ENCODE measurements at regions not wholly inside any gene's neighbourhood (a gene's known extent, or its start where the extent isn't known, plus 50 kb on each side); places are given as distances from the start of the nearest gene placed in this dataset.

- ChIA-PET CTCF (no interaction called here), SMC1A (ENCODE audit: uncharacterized antibody, unreplicated experiment) (no interaction called here)
- BruUV-seq (replicated peaks) = no TSS peak
Measured at GRCh38 chr12:124376435-124376834, 81.5 kb downstream of the RFLNA start.

More at GRCh38 chr12:124376435-124376834, 81.5 kb downstream of the RFLNA start:
- in situ Hi-C loops (cut with MboI) (no loop called here), intact Hi-C loops (cut with micrococcal nuclease; ENCODE audit: unreplicated experiment) (no loop called here)
- Histone ChIP-seq H3K27me3 (replicated peaks in 1 of 2; ENCODE audit: control insufficient read depth in 2 of 2, insufficient read depth in 2 of 2, low read length in 1 of 2) (no peaks in the 10 kb centered on the region), H3K4me2 (ENCODE audit: control insufficient read depth, insufficient read depth) (no peak overlapping the region), H3K27ac (ENCODE audit: control insufficient read depth, insufficient read depth) (no peak overlapping the region), H4K20me1 (ENCODE audit: control insufficient read depth, insufficient read depth) (peaks cover 4% of the 10 kb centered on the region; the same call in 1 of the 2 replicates), H3K79me2 (ENCODE audit: control insufficient read depth, insufficient read depth, low read length) (no peaks in the 10 kb centered on the region), H3K4me1 (ENCODE audit: control insufficient read depth, insufficient read depth, low read length) (no peaks in the 10 kb centered on the region), H3K9me3 (replicated peaks; ENCODE audit: control insufficient read depth, insufficient read depth, low read length) (no peaks in the 10 kb centered on the region), H3K36me3 (ENCODE audit: control insufficient read depth in 2 of 2, insufficient read depth in 2 of 2, low read length in 1 of 2) (peaks cover 3 to 14% of the 10 kb centered on the region in 2 experiments; a peak in 3 of 4 replicates), H3K4me3 (no peak overlapping the region), H3K9ac (ENCODE audit: control insufficient read depth, insufficient read depth, low read length) (no peak overlapping the region), H2AFZ (ENCODE audit: control insufficient read depth, low read depth, low read length) (no peak overlapping the region)
- no peak for DNase-seq (ENCODE audit: low read depth, low spot score)
- no peak for FAIRE-seq
- ChIA-PET RAD21 (ENCODE audit: unreplicated experiment) (no interaction called here), POLR2A (no interaction called here)
- TF ChIP-seq EP300 (IDR thresholded peaks at IDR 0.05; ENCODE audit: borderline replicate concordance in 1 of 2, control insufficient read depth in 1 of 2, low read depth in 2 of 2, low read length in 2 of 2) = no peak
- no peak for TF ChIP-seq SRF (IDR thresholded peaks at IDR 0.05; ENCODE audit: low read depth in 2 of 2, low read length in 2 of 2)
- TF ChIP-seq REST (IDR thresholded peaks at IDR 0.05; ENCODE audit: low read depth, low read length) = no peak
- TF ChIP-seq NR2C1 (IDR thresholded peaks at IDR 0.05) = no peak
- no peak for TF ChIP-seq NKRF (conservative IDR thresholded peaks at IDR 0.05)
- no peak for TF ChIP-seq POLR2AphosphoS5 (IDR thresholded peaks at IDR 0.05; ENCODE audit: low read length)
- TF ChIP-seq HSF1 (IDR thresholded peaks at IDR 0.05; ENCODE audit: low read depth, low read length) = no peak
- TF ChIP-seq IKZF1 (conservative IDR thresholded peaks at IDR 0.05) = no peak
- TF ChIP-seq JUND (IDR thresholded peaks at IDR 0.05; ENCODE audit: low read depth, low read length) = no peak
- no peak for TF ChIP-seq ZSCAN29 (IDR thresholded peaks at IDR 0.05)
- no peak for TF ChIP-seq POLR2AphosphoS2 (IDR thresholded peaks at IDR 0.05; ENCODE audit: low read depth, low read length)
- no peak for TF ChIP-seq RELA (IDR thresholded peaks at IDR 0.05; ENCODE audit: borderline replicate concordance, partially characterized antibody)
- no peak for TF ChIP-seq CHD2 (IDR thresholded peaks at IDR 0.05; ENCODE audit: borderline replicate concordance, low read depth, low read length)
- no peak for TF ChIP-seq RB1 (IDR thresholded peaks at IDR 0.05; ENCODE audit: borderline replicate concordance)
- no peak for TF ChIP-seq MEF2B (IDR thresholded peaks at IDR 0.05; ENCODE audit: partially characterized antibody, poor library complexity, severe bottlenecking)
- no peak for TF ChIP-seq NFXL1 (IDR thresholded peaks at IDR 0.05; ENCODE audit: borderline replicate concordance)
- no peak for TF ChIP-seq HDAC6 (IDR thresholded peaks at IDR 0.05; ENCODE audit: unreplicated experiment)
- no peak for ATAC-seq
- WGBS (ENCODE audit: insufficient coverage, insufficient replicate concordance, low lambda C conversion rate, missing lambda C conversion rate) = over 99% methylated on average over 9 of the region's 9 CpGs

Measured in GM12878 (cell line).